ENCODE measurements at regions not wholly inside any gene's neighbourhood (a gene's known extent, or its start where the extent isn't known, plus 50 kb on each side); places are given as distances from the start of the nearest gene placed in this dataset.
"Not testable (repeated sequence)": the region's sequence is repeated elsewhere in the genome, so short reads cannot be mapped to it uniquely, and the experiment has no call there.

DNA sequence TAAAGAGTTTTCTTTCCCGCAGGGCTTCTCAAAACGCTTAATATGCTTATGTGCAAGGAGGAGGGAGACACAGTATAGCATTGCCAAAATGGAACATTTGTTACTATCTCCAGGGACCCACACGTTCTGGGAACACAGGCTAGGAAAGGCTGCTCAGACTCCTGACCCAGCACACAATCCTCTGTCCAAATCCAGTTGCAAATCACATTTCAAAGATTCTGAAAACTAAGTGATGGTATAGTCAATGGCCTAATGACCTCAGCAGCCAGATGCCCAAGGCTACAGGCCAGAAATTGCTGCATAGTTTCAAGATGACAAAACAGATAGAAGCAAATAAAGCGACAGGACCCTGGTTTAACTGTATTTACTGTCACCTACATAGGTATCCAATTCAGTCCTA, 97.0 kb upstream of the GRIP1 start:
- no peak for DNase-seq

DNA sequence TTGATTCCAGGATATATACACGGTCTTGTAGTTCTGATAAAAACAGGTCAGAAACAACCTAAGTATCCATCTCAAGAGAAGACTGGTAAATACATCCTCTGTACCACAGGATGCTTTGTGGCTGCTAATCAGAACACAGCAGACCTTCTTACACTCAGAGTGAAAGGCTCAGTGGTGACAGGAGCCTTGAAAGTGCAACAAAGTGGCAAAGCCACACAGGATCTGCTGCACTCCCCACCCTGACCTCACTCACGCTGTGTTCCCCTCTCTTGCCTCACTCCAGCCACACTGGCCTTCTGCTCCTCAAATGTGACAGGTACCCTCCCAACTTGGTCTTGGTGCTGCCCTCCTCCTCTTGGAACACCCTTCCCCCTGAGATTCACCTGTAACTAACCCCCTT, 98.1 kb upstream of the GRIP1 start:
- DNase-seq = peak; percentile 31

DNA sequence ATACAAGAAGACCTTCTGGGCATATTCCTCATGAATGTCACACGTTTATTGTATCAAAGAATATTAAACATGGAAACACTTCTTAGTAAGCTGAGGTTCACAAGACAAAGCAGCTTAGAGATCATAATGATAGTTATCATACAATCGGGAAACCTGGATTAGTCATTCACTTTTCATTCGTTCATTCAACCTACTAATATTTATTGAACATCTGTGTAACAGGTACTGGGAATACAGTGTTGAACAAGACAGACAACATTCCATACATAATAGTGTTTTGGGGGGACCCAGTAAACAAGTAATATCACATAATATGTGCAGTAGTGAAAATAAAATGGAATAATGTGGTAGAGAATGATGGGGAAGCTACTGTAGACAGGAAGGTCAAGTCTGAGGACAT, 100.6 kb upstream of the GRIP1 start:
- DNase-seq = no peak

DNA sequence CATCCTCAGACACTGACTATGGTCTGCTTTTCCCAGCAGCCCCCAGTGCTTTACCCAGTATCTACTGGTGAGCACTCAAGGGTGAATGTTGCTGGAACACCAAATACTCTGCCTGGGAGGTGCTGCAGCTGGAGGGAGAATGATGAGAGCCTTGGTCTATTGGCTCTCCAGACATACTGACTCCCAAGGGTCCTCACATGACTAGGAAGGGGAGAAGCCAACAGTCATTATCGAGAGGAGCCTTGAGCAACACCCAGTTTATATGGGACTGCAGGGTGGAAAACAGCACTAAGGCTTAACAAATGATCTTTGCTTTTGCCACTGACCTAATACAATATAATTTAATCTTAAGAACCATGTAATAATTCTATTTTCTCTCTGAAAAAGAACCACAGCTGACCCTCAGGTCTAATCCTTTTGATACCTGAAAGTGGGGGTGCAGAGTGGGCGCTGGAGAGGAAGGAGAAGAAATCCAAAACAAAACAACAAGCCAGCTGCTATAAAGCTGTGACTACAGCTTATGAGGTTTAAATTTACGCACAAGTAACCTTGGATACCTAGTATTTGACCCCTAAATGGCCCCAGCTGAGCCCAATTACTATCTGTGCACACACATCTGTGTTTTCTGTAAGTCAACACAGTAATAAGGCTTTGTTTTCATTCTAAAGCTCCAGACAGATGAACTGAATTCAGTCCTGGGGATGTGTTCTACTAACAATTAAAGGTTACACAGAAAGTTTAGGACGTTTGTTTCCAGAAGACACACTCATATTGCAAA, 107.8 kb upstream of the GRIP1 start:
- DNase-seq = no peak

DNA sequence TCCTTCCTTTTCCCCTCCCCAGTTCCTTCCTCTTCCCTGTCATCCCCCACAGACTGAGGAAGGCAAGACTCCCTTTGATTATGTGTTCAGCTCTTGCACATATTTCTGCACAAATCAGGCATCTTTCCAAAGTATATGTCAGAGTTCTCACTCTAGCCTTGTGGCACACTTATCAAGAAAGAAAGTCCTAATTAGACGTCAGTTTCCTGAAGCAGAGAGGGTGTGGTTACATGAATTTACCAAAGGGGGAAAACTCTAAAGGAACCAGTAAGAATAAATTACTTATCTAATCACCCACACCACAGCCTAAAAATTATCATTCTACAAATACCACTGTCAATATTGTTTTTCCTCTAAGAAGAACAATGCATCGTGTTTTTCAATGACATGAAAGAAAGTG, 120.7 kb upstream of the GRIP1 start:
- DNase-seq = no peak

DNA sequence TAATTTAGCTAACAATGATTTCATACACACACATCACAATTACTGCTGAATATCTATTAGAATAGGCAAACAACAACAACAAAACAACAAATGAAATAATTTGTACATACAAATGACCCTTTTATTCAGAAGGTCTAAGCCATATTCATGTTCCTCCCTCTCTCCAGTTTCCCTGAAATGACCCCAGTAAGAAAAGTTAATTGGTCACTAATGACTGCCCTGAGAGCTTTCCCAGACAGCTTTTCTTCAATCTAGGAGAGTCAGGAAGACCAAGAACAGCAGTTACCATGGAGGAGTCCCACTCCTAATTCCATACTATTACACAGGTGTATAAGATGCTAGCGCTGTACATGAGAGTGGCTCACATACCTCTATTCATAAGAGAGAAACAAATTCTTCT, 121.2 kb upstream of the GRIP1 start:
- no peak for DNase-seq

DNA sequence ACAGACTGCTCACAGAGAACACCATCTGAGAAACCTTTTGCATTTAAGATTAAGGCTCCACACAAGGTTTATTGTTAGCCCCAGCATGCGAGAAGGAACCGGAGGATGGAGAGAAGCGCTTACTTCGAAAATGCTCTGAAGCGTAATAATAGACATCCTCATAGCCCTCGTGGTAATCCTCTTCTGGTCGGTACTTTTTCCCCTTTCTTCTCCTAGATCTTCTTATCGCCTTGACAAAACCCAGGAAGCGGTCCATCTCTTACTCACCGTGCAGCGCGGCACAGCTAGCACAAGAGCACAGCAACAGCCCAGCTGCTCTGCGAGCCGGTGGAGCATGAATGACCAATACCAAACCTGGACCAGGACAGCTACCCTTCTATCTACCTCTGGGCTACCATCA, 125.1 kb upstream of the GRIP1 start:
- DNase-seq = no peak

DNA sequence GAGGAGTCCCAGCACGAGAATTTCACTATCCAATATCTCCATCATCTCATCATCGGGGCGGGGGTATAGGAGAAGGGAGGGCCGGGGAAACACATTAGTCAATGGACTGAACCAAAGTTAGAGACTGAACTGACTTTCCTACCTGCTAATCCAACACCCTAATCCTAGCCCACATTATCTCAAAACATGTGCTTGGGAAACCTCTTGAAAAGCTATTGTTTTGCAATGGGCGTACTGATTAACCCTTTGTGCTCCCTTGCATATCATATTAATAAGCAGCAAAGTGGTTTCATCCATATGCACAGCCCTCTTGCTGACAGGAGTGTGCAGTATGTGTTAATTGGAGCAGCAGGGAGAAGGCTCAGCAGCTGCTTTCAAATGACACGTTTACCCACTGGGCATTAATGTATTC, 125.7 kb upstream of the GRIP1 start:
- DNase-seq = no peak

DNA sequence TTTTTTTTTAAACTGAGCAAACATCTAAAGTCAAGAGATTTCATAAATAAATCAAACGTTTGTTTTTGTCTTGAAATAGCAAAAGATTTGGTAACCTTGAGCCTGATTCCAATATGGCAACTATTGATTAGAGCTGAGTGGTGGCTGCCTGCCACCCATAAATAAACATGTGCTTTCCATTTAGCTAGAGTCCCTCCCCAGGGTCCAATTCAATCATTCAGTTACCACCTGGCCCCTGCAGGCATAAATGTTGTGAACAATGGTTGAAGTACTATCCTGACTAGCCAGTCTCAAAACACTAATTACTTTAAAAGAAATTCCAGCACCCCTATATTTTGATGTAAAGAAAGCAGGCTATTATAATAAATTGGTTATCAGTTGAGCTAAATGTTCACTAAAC, 129.7 kb upstream of the GRIP1 start:
- no peak for DNase-seq

DNA sequence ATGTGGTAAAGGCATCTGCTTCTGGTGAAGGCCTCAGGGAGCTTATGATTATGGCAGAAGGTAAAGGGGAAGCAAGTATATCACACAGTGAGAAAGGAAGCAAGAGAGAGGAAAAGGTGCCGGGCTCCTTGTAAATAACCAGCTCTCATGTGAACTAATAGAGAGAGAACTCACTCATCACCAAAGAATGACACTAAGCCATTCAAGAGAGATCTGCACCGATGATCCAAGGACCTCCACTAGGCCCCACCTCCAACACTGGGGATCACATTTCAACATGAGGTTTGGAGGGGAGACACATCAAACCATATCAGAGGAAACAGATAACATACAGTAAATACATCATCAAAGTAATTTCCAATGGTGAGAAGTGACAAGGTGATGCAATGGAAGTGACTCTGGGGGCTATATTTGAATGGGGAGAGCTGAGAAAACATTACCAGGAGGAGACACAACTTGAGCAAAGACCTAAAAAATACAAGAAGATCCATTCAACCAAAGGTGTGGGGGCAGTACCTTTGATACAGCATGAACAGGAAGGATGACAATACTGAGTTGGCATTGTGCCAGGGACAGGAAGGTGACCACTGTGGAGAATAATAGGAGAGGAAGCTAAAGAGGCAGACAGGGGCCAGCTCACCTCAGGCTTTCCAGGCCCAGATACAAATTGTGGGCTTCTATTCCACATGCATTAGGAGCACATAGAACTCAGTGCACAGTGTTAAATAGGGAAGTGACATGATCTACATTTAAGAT, 134.4 kb upstream of the GRIP1 start:
- DNase-seq = peak; percentile 9

DNA sequence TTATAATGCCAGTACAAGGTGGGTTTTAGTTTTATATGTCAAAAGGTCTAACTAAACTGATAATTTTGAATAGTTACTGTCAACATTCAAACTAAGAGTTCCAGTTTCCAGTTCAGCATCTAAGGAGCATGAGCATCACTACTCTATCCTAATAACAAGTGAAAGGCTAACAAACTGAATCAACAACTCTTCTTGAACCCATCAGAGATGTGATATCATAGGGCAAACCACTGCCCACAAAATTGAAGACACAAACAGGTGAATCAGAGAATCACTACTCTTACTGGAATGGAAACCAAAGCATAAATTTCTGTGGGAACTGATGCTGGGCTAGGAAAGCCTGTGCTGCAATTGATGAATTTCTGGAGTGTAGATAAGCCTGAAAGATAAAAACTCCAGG, 140.7 kb upstream of the GRIP1 start:
- DNase-seq = no peak

DNA sequence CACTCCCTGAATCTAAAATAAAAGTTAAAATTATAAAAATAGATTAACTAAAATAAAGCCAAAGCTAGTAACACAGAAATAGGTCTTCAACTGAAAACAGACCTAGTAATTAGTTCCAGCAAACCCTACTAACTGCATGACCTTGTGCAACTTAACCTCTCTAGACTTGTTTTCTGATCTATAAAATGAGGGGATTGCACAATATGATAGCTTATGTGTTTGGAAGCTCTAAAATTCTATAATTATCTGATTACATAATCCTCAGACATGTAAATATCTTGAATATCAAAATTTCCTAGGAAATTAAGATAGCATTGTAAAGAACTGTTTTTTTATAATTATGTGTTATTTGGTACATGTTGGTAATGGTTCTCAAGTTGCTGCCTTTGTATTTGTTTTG, 144.1 kb upstream of the GRIP1 start:
- DNase-seq = no peak

DNA sequence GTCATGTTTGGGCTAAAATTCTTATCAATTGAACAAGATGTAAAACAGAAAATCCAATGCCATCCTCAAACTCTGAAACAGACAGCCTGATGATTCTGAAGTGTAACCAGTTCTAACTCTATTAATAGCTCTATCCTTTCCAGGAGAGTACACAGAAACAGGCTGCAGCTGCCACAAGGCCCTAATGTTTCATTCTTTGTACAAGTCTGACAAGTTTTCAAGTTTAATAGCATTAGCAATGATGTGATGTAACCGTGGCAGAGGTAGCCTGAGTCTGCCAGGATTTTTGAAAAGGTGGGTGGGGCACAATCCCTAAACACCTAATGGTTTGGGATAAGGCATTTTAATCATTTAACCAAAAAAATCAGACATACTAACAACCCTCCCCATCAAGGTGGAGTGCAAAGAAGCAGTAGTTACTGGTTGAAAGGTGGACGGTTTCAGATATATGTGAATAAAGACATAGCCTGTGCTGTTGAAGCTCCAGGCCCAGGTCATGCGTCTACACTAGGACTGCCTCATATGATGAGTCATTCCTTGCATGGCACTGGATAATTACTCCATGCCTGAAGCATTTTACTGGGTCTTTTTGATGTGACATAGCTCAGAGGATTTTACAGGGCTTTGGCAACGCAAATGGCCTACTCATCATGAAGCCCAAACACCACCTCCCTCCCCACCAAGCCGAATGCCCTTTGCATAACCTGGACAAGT, 145.1 kb upstream of the GRIP1 start:
- no peak for DNase-seq

DNA sequence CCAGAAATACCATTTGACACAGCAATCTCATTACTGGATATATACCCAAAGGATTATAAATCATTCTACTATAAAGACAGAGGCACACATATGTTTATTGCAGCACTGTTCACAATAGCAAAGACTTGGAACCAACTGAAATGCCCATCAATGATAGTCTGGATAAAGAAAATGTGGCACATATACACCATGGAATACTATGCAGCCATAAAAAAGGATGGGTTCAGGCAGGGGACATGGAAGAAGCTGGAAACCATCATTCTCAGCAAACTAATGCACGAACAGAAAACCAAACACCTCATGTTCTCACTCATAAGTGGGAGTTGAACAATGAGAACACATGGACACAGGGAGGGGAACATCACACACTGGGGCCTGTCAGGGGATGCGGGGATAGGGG, 147.0 kb upstream of the GRIP1 start:
- not testable (repeated sequence) for DNase-seq

DNA sequence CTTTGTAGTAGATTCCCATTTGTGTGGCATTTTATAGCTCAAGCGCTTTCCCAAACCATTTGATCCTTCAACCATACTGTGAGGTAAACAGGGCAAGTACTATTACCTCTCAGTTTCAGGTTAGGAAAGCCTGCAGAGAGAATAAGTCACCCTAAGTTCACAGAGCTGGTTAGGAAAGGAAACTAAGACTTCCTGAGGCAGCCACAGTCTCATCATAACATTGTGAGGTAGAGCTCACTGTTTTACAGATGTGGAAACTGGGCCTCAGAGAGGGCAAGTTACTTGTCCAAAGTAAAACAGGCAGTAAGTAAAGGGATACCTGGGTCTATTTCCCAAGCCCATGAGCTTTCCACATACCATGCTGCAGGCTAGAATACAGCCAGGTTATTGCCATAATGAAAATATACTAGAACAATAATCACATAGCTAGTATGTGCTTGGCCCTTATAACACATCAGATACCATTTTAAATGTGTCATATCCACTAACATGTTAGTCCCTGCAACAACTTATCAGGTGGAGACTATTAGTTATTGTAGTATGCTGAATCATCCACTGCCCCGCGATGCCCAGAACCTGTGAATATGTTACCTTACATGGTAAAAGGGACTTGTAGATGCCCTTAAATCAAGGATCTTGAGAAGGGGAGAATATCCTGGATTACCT, 150.9 kb upstream of the GRIP1 start:
- peak; percentile 9 for DNase-seq

DNA sequence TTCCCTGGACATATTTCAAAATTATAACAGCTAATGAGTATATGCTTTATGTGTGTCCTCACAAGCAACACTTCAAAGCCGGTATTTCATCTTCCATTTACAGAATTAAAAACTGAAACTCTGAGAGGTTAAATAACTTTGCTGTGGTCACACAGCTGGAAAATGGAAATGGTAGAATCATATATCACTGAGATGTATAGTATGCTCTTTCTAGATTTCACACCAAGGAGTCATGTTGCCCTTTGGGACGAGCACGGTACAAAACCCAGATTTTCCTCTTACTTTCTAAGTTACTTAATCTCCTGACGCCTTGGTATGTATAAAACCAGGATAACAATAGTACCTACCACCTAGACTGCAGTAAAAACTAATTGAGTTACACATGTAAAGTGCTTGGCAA, 152.6 kb upstream of the GRIP1 start:
- DNase-seq = no peak

DNA sequence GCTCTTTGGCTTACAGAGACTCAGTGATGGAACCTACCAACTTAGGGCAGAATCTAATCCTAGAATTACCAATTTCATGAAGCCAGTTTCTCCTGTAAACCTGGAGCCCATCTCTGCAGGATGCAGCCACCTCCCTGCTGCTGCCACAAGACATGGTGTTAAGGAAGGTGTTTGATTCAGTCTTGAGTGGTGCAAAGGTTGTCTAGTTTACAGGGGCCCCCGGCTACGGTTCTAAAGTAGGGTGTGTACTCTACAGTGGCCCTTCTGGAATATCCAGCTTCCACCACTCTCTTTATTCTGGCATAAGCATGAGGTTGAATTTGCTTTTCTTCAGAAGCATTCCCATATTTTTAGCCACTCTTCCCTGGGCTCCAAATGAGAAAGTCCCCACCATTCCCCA, 154.1 kb upstream of the GRIP1 start:
- no peak for DNase-seq

DNA sequence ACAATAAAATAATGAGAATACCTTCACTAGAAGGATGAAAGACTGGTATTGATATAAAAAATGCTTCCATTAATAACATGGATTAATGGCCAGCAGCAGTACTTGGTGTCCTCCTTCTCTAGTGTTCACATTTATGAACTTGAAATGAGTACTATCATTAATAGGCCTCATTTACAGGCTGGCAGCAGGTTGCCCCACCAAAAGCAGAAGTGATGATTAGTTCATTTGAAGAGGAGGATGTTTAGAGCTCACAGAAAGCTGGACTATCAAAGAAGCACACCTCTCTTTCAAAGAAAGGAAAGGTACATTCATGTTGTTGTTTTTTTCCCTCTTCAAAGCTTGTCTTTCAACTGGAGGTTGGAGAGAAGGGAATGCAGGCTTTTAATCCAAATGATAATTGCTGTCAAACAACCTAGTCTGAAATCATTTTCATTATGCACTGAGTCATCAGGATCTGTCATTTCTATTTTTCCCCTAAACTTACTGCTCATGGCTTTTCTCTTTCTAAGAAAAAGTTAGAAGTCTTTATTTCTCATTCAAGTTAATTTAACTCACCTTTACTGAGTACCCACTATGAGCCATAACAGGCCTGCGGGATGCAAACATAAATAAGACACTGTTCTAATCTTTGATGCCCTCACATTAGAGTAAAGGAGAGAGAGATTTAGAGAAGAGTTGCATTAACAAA, 157.9 kb upstream of the GRIP1 start:
- no peak for DNase-seq

DNA sequence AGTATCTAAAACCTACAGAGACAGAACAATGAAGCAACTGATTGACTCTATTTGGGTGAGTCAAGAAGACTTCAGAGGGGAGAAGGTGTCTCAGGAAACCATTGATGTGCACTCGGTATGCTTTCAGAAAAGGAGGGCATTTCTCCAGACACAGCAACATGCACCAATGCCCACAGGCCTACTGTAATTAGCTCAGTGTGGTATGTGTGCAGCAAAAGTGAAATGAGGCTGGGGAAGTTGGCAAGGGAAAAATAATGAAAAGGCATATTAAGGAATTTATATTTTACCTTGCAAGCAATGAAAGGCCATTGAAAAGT, 158.4 kb upstream of the GRIP1 start:
- DNase-seq = no peak

DNA sequence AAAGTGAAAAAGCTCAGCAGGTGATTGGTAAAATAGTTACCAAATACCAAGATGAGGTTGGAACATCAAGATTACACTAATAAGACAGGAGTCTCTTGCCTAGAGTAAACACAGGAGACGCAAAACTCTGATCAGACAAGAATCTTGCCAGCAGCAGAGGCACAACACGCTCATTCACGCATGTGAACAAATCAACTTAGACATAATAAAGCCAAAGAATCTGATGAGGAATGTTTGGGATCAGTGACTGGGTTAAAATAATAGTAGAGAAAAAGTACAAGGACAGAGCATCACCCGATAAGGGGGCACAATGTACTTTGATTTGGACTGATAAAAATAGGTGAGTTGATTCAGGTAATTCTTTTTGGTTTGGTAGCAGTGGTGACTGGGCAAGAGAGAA, 159.5 kb upstream of the GRIP1 start:
- no peak for DNase-seq

DNA sequence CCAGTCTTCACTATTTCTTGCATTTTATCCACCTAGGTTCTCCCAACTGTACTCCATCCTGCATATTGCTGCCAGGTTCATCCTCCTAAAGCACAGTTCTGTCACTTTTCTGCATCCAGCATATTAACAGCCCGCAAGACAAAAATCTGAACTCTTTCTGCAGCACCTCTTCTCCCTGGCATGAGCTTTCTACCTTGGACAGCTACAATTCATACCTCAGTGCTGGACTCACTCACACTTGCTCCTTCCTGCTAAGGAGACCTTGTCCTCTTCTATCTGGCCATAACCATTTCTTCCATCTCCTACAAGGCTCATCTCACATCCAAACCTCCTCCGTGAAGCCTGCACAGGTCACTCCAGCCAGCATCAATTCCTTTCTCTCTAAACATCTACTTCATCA, 170.1 kb upstream of the GRIP1 start:
- DNase-seq = no peak

DNA sequence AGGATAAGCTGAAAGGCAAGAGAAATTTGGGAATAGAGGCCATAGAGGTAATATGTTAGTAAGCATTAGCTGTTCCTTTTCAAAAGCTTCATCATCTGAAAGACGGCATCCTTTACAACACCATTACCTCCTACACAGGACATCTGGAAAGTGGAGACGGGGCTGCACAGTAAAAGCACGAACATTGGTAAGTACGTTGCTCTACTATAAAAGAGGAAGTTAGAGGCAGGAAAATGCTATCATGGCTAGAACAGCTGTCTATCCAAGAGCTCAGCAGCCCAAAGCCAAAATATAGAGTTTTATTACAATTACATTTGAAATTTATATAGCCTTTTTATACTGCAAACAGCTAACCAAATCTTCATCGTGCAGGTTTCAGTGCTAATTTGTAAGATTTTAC, 172.3 kb upstream of the GRIP1 start:
- DNase-seq = no peak

DNA sequence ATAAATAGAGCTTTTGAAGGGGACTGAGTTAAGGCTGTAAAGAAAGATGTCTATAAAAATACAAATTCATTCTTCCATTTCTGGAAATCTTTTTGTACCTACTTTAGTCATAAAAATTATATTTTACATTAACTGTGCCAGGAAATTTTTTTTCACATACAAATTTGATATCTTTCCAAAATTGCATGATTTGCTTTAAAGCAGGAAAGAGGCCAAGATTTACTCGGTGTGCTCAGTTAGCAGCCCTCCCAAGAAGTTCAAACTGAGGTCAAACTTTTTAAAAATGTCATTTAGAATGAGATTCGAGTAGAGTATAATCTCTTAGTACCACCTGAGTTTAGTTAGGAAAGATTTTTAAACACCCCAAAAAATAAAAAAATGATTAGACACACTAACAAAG, 173.2 kb upstream of the GRIP1 start:
- no peak for DNase-seq

Measured in CD4-positive, alpha-beta T cell treated with Interleukin-10 for 1 hour (primary cell).